ENCODE measurements at regions not wholly inside any gene's neighbourhood (a gene's known extent, or its start where the extent isn't known, plus 50 kb on each side); places are given as distances from the start of the nearest gene placed in this dataset.

DNA sequence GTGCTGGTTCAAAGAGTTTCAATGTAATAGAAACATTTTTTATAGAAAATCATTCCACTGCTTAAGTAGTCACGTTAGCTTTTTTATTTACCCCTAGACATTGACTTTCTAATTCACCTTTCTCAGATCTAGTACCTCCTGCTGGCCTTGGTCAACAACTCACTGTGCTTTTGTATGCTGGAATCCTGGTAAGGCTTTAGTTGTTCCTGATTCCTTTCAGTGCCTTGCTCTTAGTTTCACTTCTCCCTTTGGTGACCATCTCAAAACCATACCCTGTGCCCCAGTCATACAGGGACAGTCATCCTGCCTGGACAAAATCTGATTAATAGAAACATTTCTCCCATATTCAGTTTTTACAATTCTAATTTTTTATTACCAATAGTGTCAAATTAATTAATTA, 130.2 kb downstream of the GPR37 start (continued):
- peak in 1 of 3 experiments; percentile 11; a peak in 1 of 4 replicates for TF ChIP-seq CTCF (IDR thresholded peaks at IDR 0.05; ENCODE audit: control extremely low read depth in 1 of 3, insufficient read depth in 1 of 3, low read depth in 1 of 3, low read length in 3 of 3)
- no peak for TF ChIP-seq EP300 (IDR thresholded peaks at IDR 0.05; ENCODE audit: borderline replicate concordance in 1 of 2, low read depth in 2 of 2, low read length in 2 of 2)
- no peak for TF ChIP-seq SP4 (IDR thresholded peaks at IDR 0.05; ENCODE audit: low read length)
- TF ChIP-seq YY1 (IDR thresholded peaks at IDR 0.05; ENCODE audit: low read depth, low read length): no peak
- no peak for TF ChIP-seq ASH2L (IDR thresholded peaks at IDR 0.05; ENCODE audit: low read length)
- no peak for TF ChIP-seq CTBP2 (IDR thresholded peaks at IDR 0.05; ENCODE audit: borderline replicate concordance, insufficient read depth, insufficient read length, low read length)
- TF ChIP-seq SUZ12 (IDR thresholded peaks at IDR 0.05; ENCODE audit: low read length): no peak
- no peak for TF ChIP-seq CHD2 (IDR thresholded peaks at IDR 0.05; ENCODE audit: low read length)
- peak; percentile 57; the same call in 1 of the 2 replicates for TF ChIP-seq TEAD4 (IDR thresholded peaks at IDR 0.05; ENCODE audit: low read depth, low read length)
